Heart right ventricle (tissue), 16 donors: ENCODE measurements at regions not wholly inside any gene's neighbourhood (a gene's known extent, or its start where the extent isn't known, plus 50 kb on each side); places are given as distances from the start of the nearest gene placed in this dataset.

Experiments
- ATAC-seq, 8 donors: fragments of 200-7000 bp; cut with Tn5 transposase; one replicate each; pipeline ENCODE4 v1.9.1; 2020; ENCODE audit warnings: mild to moderate bottlenecking in 8 of 8, moderate library complexity in 8 of 8, moderate number of reproducible peaks in 1 of 8
- DNase-seq, 2 donors: peaks; one replicate each; pipeline ENCODE4 v3.0.0-alpha.2; 2020
- H3K27ac ChIP-seq, 10 donors: fragments of 200-600 bp; sonication (generic) in 2 of 10; one replicate each; pipeline versions ENCODE4 v1.5.0 to v1.8.0; 2020 to 2022; ENCODE audit warnings: mild to moderate bottlenecking in 3 of 10
- H3K27me3 ChIP-seq, 7 donors: fragments of 200-600 bp; one replicate each; pipeline ENCODE4 v1.8.0; 2021 to 2022; ENCODE audit warnings: mild to moderate bottlenecking in 2 of 7
- H3K36me3 ChIP-seq, 9 donors: fragments of 200-600 bp; sonication (generic) in 1 of 9; one replicate each; pipeline versions ENCODE4 v1.5.0 to v1.8.0; 2020 to 2022; ENCODE audit warnings: mild to moderate bottlenecking in 2 of 9
- H3K4me1 ChIP-seq, 9 donors: fragments of 200-600 bp; sonication (generic) in 1 of 9; one replicate each; pipeline versions ENCODE4 v1.5.0 to v1.8.0; 2020 to 2022; ENCODE audit warnings: mild to moderate bottlenecking in 4 of 9
- H3K4me3 ChIP-seq, 10 donors: fragments of 200-600 bp; sonication (generic) in 2 of 10; one replicate each; pipeline versions ENCODE4 v1.5.0 to v1.8.0; 2020 to 2022; ENCODE audit warnings: mild to moderate bottlenecking in 7 of 10, moderate library complexity in 2 of 10
- H3K9me3 ChIP-seq, 11 donors: fragments of 200-600 bp in 10 of 11; sonication (generic) in 2 of 11; one replicate each; pipeline versions ENCODE4 v1.5.0 to v1.8.0; 2013 to 2022; ENCODE audit warnings: mild to moderate bottlenecking in 2 of 11, control low read depth in 1 of 11, moderate library complexity in 1 of 11
- WGBS, 2 donors: extraction: QIAGEN DNeasy Blood & Tissue Kit; methylation state at CpG; one replicate each; pipeline ENCODE4 v1.1.7; 2013; ENCODE audit warnings: inconsistent platforms in 1 of 2; 5-methylcytosine and 5-hydroxymethylcytosine counted together
- intact Hi-C, 10 donors: fragments of 100-400 bp; cut with DNase I; formaldehyde crosslinking; loops; one replicate each; pipeline versions ENCODE4 v1.11.1 to v1.14.2; 2022
- TF ChIP-seq, protein P1 (sequence below), 9 donors: fragments of 200-600 bp; sonication (generic) in 2 of 9; IDR thresholded peaks; one replicate each; pipeline versions ENCODE4 v1.5.0 to v1.8.0; 2021 to 2022; ENCODE audit warnings: antibody characterized with exemption in 9 of 9, mild to moderate bottlenecking in 5 of 9, moderate library complexity in 1 of 9
- donor health status: Arrhythmogenic right ventricular cardiomyopathy.
- donor health status: ischemic (EF 13 %, LVEDD 7.1; RV severe dilation, severe dysfunction).
- donor health status: healthy with polysubstance abuse.
- donor health status: DM: no; HTN: yes; CAD: no.
- donor health status: DM: no; HTN: no; CAD: no.
- donor health status: ischemic (EF 25% LVEDD 6.9; RV normal size, moderate dysfunction).
- donor health status: ischemic (EF 25% LVEDD 5.7; RV mildly dilated, moderate dysfunction).
- donor health status: healthy.
- donor health status: DM: yes; HTN: yes; CAD: no.
- donor health status: Ischemic cardiomyopathy.
- donor health status: ischemic (EF 35%, LVEDD 5.7; RV mildly dilated, moderate dysfunction).
- donor health status: nonischemic (EF 11% LVEDD 7.7; RV severe dilation, severe dysfunction).
- donor health status: DM: yes; HTN: yes; CAD: no.
- donor health status: PGD.
- donor health status: ischemic (EF 29% LVEDD 5.4; RV normal size, mild dysfunction).
- donor health status: nonischemic (EF 23%, LVEDD 6.1; RV moderate dilation, normal function).

DNA sequence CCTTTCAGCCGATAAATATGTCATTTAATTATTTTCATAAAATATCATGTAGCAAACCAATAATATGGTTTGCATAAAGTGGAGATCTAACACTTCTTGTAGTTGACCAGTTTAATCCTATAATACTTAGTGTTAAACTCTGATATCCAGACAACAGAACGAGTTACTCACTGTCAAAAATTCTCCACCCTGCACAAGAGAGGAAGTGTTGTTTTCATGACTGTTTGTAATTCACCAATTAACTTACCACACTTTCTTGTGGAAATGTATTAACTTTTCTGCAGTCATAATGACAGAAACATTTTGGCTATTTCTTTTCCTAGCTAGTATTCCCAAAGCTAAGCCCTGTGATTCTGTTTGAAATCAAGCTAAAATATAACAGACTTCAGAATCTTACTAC, 555.3 kb upstream of the FTMT start:
- DNase-seq (no peak), ATAC-seq (no peak)
- Histone ChIP-seq H3K27me3 (no peaks in the 10 kb centered on the region), H3K36me3 (no peaks in the 10 kb centered on the region), H3K4me1 (no peaks in the 10 kb centered on the region), H3K9me3 (no peaks in the 10 kb centered on the region), H3K4me3 (no peak overlapping the region), H3K27ac (no peak overlapping the region)
- intact Hi-C loops, result no loop called here
- TF ChIP-seq, protein P1, sequence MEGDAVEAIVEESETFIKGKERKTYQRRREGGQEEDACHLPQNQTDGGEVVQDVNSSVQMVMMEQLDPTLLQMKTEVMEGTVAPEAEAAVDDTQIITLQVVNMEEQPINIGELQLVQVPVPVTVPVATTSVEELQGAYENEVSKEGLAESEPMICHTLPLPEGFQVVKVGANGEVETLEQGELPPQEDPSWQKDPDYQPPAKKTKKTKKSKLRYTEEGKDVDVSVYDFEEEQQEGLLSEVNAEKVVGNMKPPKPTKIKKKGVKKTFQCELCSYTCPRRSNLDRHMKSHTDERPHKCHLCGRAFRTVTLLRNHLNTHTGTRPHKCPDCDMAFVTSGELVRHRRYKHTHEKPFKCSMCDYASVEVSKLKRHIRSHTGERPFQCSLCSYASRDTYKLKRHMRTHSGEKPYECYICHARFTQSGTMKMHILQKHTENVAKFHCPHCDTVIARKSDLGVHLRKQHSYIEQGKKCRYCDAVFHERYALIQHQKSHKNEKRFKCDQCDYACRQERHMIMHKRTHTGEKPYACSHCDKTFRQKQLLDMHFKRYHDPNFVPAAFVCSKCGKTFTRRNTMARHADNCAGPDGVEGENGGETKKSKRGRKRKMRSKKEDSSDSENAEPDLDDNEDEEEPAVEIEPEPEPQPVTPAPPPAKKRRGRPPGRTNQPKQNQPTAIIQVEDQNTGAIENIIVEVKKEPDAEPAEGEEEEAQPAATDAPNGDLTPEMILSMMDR (IDR thresholded peaks at IDR 0.05), result no peak
- 62 to 75% methylated on average over 2 of the region's 2 CpGs for WGBS, 2 donors

DNA sequence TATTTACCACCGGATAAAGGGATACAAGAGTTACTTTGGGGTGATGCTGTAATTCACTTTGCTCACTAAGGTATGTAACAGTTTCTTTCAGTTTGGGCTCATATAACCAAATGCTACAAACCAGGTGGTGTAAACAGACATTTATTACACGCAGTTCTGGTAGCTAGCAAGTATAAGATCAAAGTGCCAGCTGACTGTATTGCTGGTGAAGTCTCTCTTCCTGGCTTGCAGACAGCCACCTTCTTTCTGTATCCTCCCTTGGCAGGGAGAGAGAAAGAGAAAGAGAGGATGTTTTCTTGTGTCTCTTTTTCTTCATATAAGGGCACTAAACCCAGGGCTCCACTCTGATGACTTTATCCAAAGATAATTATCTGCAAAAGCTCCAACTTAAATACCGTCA, 552.5 kb upstream of the FTMT start:
- no peaks in the 10 kb centered on the region for H3K4me1 ChIP-seq
- H3K27me3 ChIP-seq, result no peaks in the 10 kb centered on the region
- no peak overlapping the region for H3K27ac ChIP-seq
- no peaks in the 10 kb centered on the region for H3K9me3 ChIP-seq
- intact Hi-C loops, result no loop called here
- DNase-seq, result no peak
- 80 to 82% methylated on average over 3 of the region's 3 CpGs for WGBS, 2 donors
- TF ChIP-seq, protein P1 (IDR thresholded peaks at IDR 0.05), result no peak
- no peak for ATAC-seq
- no peaks in the 10 kb centered on the region for H3K36me3 ChIP-seq
- H3K4me3 ChIP-seq, result no peak overlapping the region

DNA sequence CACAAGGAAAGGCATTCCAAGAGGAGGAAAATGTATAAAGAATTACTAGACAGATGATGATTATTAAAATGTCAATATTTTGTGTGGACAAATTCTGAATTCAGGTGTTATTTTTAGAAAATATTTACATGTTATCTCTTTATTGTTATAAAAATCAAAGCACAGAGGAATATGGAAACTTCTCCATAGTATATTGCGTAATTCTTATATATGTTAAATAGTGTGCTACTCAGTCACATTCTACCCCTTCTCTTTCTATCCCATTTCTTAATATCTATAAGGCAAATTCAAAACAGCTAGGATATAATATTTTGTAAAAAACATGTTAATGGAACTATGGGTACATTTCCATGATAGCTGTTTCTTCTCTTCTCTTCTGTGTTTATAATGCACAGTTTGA, 546.8 kb upstream of the FTMT start:
- ATAC-seq, result no peak
- DNase-seq, result no peak
- WGBS, 2 donors, result 96 to 97% methylated on average over 1 of the region's 1 CpG
- intact Hi-C loops, result no loop called here
- TF ChIP-seq, protein P1 (IDR thresholded peaks at IDR 0.05), result no peak
- Histone ChIP-seq H3K4me3 (no peak overlapping the region), H3K27me3 (no peaks in the 10 kb centered on the region), H3K36me3 (no peaks in the 10 kb centered on the region), H3K9me3 (no peaks in the 10 kb centered on the region), H3K4me1 (no peaks in the 10 kb centered on the region), H3K27ac (no peak overlapping the region)

DNA sequence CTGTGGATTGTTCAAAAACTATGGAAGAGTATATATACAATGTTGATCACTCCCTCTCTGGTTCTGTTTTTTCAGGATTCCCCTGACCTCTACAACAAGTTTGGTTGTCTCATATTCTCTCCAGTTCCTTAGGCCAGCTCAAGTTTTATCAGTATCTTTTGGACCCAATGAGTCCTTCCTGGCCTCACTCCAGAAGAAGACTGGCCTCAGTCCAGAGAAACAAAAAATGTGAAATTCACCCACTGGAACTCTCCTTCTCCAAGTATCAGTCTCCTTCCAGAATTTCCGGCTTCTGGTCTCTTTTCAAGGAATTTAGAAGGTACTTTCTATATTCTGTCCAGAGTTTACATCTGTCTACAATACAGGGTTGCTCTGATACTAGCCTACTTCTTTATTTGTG, 537.8 kb upstream of the FTMT start:
- ATAC-seq (no peak), DNase-seq (no peak)
- H3K36me3 ChIP-seq, result no peaks in the 10 kb centered on the region
- peaks cover 0 to 19% (median 0%) of the 10 kb centered on the region in 11 donors for H3K9me3 ChIP-seq
- WGBS, 2 donors, result 61 to 77% methylated on average over 1 of the region's 1 CpG
- H3K4me3 ChIP-seq, result no peak overlapping the region
- no peaks in the 10 kb centered on the region for H3K4me1 ChIP-seq
- H3K27ac ChIP-seq, result no peak overlapping the region
- TF ChIP-seq, protein P1 (IDR thresholded peaks at IDR 0.05), result no peak
- no peaks in the 10 kb centered on the region for H3K27me3 ChIP-seq
- intact Hi-C loops, result no loop called here

DNA sequence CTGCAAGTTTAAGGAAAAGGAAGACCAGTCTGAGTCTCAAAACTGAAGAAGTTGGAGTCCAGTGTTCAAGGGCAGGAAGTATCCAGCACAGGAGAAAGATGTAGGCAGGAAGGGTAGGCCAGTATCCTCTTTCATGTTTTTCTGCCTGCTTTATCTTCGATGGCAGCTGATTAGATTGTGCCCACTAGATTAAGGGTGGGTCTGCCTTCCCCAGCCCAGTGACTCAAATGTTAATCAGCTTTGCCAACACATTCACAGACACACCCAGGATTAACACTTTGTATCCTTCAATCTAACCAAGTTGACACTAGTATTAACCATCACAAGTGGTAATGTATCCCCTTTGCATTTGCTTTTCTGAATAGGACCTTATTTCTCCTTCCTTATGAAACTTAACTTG, 535.9 kb upstream of the FTMT start:
- Histone ChIP-seq H3K9me3 (peaks cover 0 to 19% (median 0%) of the 10 kb centered on the region in 11 donors), H3K4me3 (no peak overlapping the region), H3K27me3 (no peaks in the 10 kb centered on the region), H3K4me1 (no peaks in the 10 kb centered on the region), H3K36me3 (no peaks in the 10 kb centered on the region), H3K27ac (no peak overlapping the region)
- no peak for DNase-seq
- ATAC-seq, result no peak
- intact Hi-C loops, result no loop called here
- 30 to 52% methylated on average over 1 of the region's 1 CpG for WGBS, 2 donors
- TF ChIP-seq, protein P1 (IDR thresholded peaks at IDR 0.05), result no peak
